GM18868 (cell line): ENCODE measurements at regions not wholly inside any gene's neighbourhood (a gene's known extent, or its start where the extent isn't known, plus 50 kb on each side); places are given as distances from the start of the nearest gene placed in this dataset.

Experiments
- ATAC-seq: cut with Tn5 transposase; IDR thresholded peaks from one replicate; pipeline ENCODE4 v1.9.1; 2021; ENCODE audit warnings: mild to moderate bottlenecking, moderate library complexity; ENCODE audit not compliant: unreplicated experiment

- no peak for ATAC-seq
Observed at GRCh38 chr5:120738568-120738967, 274.5 kb downstream of the PRR16 start.

- no peak for ATAC-seq
Observed at GRCh38 chr5:120740989-120741388, 276.9 kb downstream of the PRR16 start.

GRCh38 chr5:120748474-120748873 lies 284.4 kb downstream of the PRR16 start:
- ATAC-seq = no peak

GRCh38 chr5:120749737-120750136 lies 285.6 kb downstream of the PRR16 start:
- ATAC-seq = no peak

- no peak for ATAC-seq
Observed at GRCh38 chr5:120759587-120759986, 295.5 kb downstream of the PRR16 start.

- ATAC-seq = no peak
Observed at GRCh38 chr5:120761986-120762385, 297.9 kb downstream of the PRR16 start.

GRCh38 chr5:120765189-120765588 lies 301.1 kb downstream of the PRR16 start:
- ATAC-seq = no peak

GRCh38 chr5:120767178-120767820 lies 303.2 kb downstream of the PRR16 start:
- ATAC-seq = no peak

- ATAC-seq = no peak
Observed at GRCh38 chr5:120769312-120769872, 305.3 kb downstream of the PRR16 start.

- ATAC-seq = no peak
Observed at GRCh38 chr5:120771202-120771601, 307.1 kb downstream of the PRR16 start.

GRCh38 chr5:120778491-120779484 lies 314.7 kb downstream of the PRR16 start:
- ATAC-seq = no peak

GRCh38 chr5:120779674-120780073 lies 315.6 kb downstream of the PRR16 start:
- ATAC-seq = no peak

GRCh38 chr5:120788481-120788880 lies 324.4 kb downstream of the PRR16 start:
- no peak for ATAC-seq

- ATAC-seq = no peak
Observed at GRCh38 chr5:120789918-120790317, 325.8 kb downstream of the PRR16 start.

GRCh38 chr5:120790339-120790738 lies 326.2 kb downstream of the PRR16 start:
- no peak for ATAC-seq

- ATAC-seq = no peak
Observed at GRCh38 chr5:120792477-120792876, 328.4 kb downstream of the PRR16 start.

- ATAC-seq = no peak
Observed at GRCh38 chr5:120794121-120794520, 330.0 kb downstream of the PRR16 start.

GRCh38 chr5:120803282-120803681 lies 339.2 kb downstream of the PRR16 start:
- no peak for ATAC-seq

GRCh38 chr5:120805131-120805530 lies 341.0 kb downstream of the PRR16 start:
- no peak for ATAC-seq

GRCh38 chr5:120806202-120806601 lies 342.1 kb downstream of the PRR16 start:
- ATAC-seq = no peak

- ATAC-seq = no peak
Observed at GRCh38 chr5:120808135-120808534, 344.0 kb downstream of the PRR16 start.

- ATAC-seq = no peak
Observed at GRCh38 chr5:120808606-120809005, 344.5 kb downstream of the PRR16 start.
